ENCODE measurements at regions not wholly inside any gene's neighbourhood (a gene's known extent, or its start where the extent isn't known, plus 50 kb on each side); places are given as distances from the start of the nearest gene placed in this dataset.

DNA sequence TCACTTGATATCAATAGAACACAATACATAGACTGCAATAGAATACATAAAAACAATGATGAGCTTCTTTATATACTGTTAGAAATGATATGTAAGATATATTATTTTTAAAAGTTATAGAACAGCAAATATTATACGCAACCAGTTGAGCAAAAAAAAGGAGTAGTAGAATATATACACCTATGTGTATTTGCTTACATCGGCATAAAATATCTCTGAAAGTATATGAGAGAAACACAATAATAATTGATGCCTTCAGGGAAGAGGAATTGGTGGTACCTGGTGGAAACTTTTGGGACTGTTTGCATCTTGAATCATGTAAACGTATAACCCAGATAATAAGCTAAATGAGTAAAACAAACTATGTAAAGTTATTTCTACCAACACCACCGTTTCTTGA lies 418.4 kb upstream of the DCN start:
- H3K4me1 Mint-ChIP-seq = peaks cover 26% of the 10 kb centered on the region
- H3K27me3 Mint-ChIP-seq (ENCODE audit: low read depth) = no peaks in the 10 kb centered on the region
- DNase-seq (ENCODE audit: low spot score in 2 of 2, unreplicated experiment in 2 of 2) = no peak
- TF ChIP-seq, protein P1, sequence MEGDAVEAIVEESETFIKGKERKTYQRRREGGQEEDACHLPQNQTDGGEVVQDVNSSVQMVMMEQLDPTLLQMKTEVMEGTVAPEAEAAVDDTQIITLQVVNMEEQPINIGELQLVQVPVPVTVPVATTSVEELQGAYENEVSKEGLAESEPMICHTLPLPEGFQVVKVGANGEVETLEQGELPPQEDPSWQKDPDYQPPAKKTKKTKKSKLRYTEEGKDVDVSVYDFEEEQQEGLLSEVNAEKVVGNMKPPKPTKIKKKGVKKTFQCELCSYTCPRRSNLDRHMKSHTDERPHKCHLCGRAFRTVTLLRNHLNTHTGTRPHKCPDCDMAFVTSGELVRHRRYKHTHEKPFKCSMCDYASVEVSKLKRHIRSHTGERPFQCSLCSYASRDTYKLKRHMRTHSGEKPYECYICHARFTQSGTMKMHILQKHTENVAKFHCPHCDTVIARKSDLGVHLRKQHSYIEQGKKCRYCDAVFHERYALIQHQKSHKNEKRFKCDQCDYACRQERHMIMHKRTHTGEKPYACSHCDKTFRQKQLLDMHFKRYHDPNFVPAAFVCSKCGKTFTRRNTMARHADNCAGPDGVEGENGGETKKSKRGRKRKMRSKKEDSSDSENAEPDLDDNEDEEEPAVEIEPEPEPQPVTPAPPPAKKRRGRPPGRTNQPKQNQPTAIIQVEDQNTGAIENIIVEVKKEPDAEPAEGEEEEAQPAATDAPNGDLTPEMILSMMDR (IDR thresholded peaks at IDR 0.05; ENCODE audit: unreplicated experiment) = no peak
- H3K27ac Mint-ChIP-seq = no peak overlapping the region
- H3K36me3 Mint-ChIP-seq = peaks cover 2% of the 10 kb centered on the region
- peaks cover 23% of the 10 kb centered on the region for H3K9me3 Mint-ChIP-seq
- H3K4me3 Mint-ChIP-seq = no peak overlapping the region

DNA sequence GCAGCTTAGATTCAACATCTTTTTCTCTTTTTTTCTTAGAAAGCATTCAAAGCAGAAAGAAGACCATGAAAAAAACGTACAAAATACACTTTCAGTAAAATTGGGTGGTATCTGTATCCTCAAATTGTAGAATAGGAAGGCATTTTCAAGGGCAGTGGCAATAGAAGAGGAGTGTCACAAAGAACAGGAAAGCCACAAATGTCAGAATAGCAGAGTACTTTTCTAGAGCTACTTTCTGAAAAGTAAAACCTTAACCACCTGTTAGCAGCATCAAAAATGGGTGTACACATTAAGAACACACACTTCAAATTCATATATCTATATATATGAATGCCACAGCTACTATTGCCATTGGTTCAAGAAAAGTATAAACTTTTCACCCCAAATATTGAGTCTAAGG lies 412.1 kb upstream of the DCN start:
- no peak overlapping the region for H3K27ac Mint-ChIP-seq
- TF ChIP-seq, protein P1 (IDR thresholded peaks at IDR 0.05; ENCODE audit: unreplicated experiment) = no peak
- DNase-seq (ENCODE audit: low spot score in 2 of 2, unreplicated experiment in 2 of 2) = no peak
- no peak overlapping the region for H3K4me3 Mint-ChIP-seq
- peaks cover 17% of the 10 kb centered on the region for H3K9me3 Mint-ChIP-seq
- peaks cover 2% of the 10 kb centered on the region for H3K36me3 Mint-ChIP-seq
- H3K27me3 Mint-ChIP-seq (ENCODE audit: low read depth) = no peaks in the 10 kb centered on the region
- no peaks in the 10 kb centered on the region for H3K4me1 Mint-ChIP-seq

- Mint-ChIP-seq H3K9me3 (no peaks in the 10 kb centered on the region), H3K36me3 (no peaks in the 10 kb centered on the region), H3K27ac (no peak overlapping the region), H3K27me3 (ENCODE audit: low read depth) (no peaks in the 10 kb centered on the region), H3K4me1 (no peaks in the 10 kb centered on the region), H3K4me3 (no peak overlapping the region)
- no peak for DNase-seq (ENCODE audit: low spot score in 2 of 2, unreplicated experiment in 2 of 2)
- TF ChIP-seq, protein P1 (IDR thresholded peaks at IDR 0.05; ENCODE audit: unreplicated experiment) = no peak
Observed at GRCh38 chr12:91591639-91591987, 409.0 kb upstream of the DCN start.

DNA sequence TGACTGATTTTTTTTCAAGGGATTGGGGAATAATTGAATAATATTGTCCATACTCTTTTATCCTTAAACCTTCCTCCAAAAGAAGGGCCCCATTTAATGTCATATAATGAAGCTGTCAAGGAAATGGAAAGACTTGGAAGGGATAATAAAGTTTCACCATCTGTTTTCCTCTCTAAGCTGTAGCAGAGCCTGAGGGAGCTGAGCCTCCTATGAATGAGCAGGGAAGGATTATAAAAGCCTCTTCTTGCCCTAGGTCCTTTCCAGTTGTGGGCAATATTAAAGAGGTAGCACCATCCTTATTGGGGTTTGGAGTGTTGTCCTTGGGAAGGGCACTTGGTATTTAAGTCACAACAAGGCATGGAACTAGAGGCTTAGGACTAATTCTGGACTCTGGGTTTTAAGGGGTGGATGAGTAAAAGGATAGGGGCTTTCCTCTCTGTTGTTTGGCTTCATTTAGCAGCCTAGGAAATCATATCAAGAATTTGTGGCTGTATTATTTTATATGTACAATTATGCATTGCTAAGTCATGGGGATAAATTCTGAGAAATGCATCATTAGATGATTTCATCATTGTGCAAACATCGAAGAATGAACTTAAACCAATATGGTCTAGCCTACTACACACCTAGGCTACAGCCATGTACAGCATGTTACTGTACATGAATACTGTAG lies 408.5 kb upstream of the DCN start:
- H3K4me1 Mint-ChIP-seq = no peaks in the 10 kb centered on the region
- H3K27me3 Mint-ChIP-seq (ENCODE audit: low read depth) = no peaks in the 10 kb centered on the region
- no peaks in the 10 kb centered on the region for H3K36me3 Mint-ChIP-seq
- H3K27ac Mint-ChIP-seq = no peak overlapping the region
- TF ChIP-seq, protein P1 (IDR thresholded peaks at IDR 0.05; ENCODE audit: unreplicated experiment) = no peak
- H3K4me3 Mint-ChIP-seq = no peak overlapping the region
- DNase-seq (ENCODE audit: low spot score in 2 of 2, unreplicated experiment in 2 of 2) = no peak
- no peaks in the 10 kb centered on the region for H3K9me3 Mint-ChIP-seq

- DNase-seq (ENCODE audit: low spot score in 2 of 2, unreplicated experiment in 2 of 2) = no peak
- no peak overlapping the region for H3K4me3 Mint-ChIP-seq
- H3K27me3 Mint-ChIP-seq (ENCODE audit: low read depth) = no peaks in the 10 kb centered on the region
- H3K27ac Mint-ChIP-seq = no peak overlapping the region
- H3K9me3 Mint-ChIP-seq = no peaks in the 10 kb centered on the region
- H3K36me3 Mint-ChIP-seq = no peaks in the 10 kb centered on the region
- no peaks in the 10 kb centered on the region for H3K4me1 Mint-ChIP-seq
- TF ChIP-seq, protein P1 (IDR thresholded peaks at IDR 0.05; ENCODE audit: unreplicated experiment) = no peak
Observed at GRCh38 chr12:91588874-91589454, 406.3 kb upstream of the DCN start.

Measured in mesothelial cell of epicardium (in vitro differentiated cells).